HG02763 (cell line): ENCODE measurements at regions not wholly inside any gene's neighbourhood (a gene's known extent, or its start where the extent isn't known, plus 50 kb on each side); places are given as distances from the start of the nearest gene placed in this dataset.

Experiments
- ATAC-seq: cut with Tn5 transposase; IDR thresholded peaks from one replicate; pipeline ENCODE4 v1.9.1; 2021; ENCODE audit warnings: mild to moderate bottlenecking, moderate library complexity; ENCODE audit not compliant: unreplicated experiment

DNA sequence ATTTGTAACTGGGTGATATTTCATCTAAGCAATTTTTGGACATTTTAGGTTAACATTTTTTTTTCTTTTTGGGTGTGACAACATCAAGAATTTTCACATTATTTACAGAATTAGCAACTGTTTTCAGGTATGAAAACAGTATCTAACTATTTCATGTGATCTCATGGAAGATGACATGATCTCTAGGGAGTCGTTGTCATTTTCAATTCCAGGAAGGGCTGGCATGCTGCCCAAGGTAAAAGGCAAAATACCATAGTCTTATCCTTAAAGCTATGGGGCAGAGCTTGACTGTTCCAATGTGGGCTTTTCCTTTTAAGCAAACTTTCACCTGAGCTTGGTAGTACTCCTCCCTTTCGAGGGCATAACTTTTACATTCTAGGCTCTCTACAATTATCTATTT is 443.7 kb downstream of the DSEL start:
- no peak for ATAC-seq

DNA sequence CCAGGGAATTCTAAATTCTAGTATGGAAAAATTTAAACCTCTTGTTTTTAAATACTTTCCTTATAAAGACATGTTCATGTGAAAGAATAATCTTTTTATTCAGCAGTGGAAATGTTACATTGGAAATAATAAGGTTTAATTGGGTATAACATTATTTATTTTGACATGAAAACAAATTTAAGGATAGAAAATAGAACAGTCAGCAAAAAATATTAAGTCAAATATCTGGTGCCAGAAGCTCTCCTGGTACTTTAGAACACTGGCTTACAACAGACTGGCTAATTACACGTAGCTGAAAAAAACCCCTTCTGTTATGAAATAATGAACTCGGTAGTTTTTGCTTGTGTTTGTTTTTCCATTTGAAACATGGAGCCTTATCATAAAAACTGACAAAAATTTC is 447.9 kb downstream of the DSEL start:
- no peak for ATAC-seq

DNA sequence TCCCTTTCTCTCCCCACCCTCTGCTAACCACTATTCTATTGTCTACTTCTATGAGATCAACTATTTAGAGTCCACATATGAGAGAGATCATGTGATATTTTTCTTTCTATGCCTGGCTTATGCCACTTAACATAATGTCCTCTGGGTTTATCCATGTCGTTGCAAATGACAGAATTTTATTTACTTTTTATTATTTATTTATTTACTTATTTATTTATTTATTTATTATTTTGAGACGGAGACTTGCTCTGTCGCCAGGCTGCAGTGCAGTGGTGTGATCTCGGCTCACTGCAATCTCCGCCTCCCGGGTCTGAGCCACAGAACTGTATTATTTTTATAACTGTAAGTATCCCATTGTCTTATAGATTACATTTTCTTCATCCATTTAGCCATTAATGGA is 443.4 kb upstream of the CDH19 start:
- no peak for ATAC-seq

DNA sequence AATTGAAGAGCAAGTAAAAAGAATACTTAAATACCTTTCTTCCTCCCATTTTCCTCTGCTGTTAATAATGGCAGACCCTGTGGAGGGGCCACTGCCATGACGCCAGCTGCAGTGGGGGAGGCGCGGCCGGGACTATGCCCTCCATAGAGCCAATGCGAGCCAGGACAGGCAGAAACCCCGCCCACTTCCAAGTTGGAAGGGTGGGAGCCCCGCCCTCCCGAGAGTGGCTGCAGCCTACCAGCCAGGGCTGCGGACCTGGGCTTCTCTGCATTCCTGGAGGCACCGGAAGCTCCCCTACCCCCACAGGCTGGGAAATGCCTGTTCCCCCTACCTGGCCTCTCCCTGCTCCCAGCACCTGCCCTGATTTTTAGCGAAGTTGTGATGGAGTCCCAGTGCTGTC is 439.4 kb upstream of the CDH19 start:
- ATAC-seq, result no peak

DNA sequence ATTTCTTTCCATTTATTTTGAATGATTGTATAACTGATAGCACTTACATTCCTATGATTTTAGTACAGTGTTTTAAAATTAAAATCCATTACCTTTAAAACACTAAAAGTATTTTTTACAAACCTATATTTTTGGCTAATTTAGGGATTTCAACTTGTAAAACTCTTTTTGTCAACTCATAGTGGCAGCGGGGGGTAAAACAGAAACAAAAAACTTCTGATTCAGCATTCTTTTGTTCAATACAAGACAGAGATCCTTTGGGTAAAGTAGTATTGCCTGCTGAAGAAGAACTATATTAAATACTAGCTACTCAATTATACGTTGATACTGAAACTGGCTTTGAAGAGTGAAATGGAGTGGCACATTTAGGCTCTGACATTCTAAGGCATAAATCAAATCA is 437.4 kb upstream of the CDH19 start:
- ATAC-seq, result no peak

DNA sequence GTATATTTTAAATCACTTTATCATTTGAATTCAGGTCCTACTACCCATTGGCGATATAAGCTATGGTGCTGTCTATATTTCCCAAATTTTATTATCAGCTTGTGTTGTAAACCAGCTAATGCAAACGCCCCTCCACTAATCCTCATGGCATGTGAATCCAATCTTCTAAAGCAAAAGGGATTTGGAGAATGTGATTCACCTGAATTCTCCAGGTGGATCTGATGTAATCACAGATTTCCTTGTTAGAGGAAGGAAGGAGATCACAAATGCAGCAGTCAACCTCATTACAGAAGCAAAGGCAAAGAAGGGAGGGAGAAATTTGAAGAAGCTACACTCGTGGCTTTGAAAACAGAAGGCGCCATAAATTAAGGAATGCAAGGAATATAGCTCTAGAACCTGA is 431.1 kb upstream of the CDH19 start:
- no peak for ATAC-seq

DNA sequence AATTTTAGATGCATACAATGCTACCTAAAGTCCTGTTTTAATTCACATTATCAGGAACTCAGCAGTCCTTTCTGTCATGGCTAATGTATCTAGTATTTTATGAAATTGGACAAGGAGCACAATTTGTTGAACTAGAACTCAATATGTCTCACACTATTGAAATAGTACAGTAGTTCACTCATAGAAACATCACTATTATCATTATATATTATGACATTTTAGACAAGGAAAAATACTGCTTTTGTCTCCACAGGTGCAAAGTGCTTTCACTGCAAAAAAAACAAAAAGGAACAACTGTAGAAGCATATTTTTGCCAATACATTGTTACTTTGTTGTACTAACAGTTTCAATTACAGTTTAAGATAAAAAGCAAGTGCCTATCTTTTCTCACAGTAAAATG is 419.2 kb upstream of the CDH19 start:
- no peak for ATAC-seq

DNA sequence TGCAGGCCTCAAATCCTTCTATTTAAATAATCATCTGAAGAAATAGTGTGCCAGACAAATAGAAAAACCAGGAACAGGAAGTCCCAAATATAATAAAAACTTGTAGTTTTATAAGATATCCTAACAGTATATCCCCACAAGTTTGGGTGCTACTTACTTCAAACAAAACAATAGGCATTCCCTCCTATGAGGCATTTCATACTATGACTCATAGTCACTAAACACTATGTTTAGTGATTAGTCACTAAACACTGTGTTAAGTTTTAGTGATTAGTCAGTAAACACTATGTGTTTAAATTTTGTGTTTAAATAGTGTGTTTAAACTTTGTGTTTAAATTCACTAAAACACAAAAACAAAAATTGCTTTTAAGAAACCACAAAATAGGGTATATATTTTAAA is 407.0 kb upstream of the CDH19 start:
- no peak for ATAC-seq

DNA sequence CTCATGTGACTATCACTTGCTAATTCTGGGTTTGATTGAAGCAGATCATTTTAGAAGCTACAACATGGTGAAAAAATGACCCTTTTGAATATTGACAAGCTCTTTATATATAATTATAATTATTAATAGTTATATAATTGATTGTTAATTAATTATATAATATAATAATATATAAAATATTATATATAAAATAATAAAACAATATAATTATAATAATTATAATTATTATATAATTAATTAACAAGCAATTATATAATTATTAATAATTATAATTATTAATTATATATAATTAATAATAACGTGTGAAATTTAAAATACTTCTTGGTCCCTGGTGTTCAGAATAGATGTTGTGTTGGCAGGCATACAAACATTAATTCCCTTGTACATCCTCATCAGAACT is 404.1 kb upstream of the CDH19 start:
- ATAC-seq, result no peak

DNA sequence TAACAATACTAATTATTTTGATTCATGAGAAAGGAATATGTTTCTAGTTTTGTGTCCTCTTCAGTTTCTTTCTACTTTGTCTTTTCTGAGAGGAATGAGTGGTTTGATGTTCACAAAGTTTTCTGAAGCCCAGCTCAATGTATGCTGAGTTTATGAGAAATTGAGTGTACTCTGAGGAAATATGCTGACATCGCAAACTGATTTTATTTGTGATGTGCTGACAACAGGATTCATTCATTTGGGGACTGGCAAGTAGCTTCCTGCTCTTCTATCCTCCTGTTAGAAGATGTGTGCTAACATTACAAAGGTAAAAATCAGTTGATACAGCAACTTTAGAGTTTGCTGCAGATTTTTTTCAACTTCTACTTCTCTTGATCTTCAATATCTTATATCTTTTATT is 403.2 kb upstream of the CDH19 start:
- ATAC-seq, result no peak

DNA sequence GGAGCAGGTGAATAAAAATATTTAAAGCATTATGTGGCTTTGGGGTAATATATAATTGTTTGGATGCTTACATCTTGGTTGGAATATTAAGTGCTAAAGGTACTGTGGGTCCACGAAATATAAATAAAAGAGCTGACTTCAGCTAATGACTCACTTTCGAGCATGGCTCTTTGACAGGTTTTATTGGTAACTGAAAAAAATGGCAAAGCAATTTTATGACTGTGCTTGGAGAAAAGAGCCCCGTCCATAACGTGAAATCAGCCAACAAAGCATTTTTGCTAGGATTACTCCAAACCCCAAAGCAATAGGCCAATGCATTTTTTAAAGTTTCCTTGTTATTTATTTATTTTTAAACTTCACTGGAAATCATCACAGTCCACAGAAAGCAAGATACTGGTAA is 397.2 kb upstream of the CDH19 start:
- no peak for ATAC-seq

DNA sequence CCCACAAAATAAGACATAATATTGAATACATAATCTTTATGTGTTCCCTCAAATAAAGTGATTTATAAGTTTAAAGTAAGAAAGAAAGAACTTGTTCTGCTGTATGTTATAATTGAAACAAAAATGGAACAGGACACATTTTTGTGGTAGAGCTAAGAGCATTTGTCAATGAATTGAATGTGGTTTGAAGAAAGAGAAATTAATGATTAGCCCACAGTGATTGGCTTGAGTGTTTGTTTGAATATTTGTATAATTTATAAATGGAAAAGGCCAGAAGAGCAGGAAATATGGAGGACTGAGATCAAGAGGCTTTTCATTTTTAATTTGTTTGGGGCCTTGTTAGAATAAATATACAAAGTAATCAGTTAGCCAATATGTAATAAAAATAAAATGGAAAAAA is 395.1 kb upstream of the CDH19 start:
- ATAC-seq, result no peak

DNA sequence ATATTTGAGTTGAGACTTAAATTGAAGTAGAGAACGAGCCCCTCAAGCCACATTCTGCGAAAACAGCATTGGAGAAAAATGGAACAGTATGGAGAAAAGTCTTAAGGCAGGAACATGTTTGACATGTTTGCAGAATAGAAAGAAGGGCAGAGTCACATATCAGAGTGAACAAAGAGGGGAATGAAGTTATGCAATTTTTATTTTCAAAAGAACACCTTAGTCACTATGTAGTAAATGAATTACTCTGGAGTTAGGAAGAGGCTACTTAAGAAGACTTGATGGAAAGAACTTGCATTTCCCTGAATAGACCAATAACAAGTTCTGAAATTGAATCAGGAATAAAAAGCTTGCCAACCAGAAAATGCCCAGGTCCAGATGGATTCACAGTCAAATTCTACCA is 391.4 kb upstream of the CDH19 start:
- no peak for ATAC-seq

DNA sequence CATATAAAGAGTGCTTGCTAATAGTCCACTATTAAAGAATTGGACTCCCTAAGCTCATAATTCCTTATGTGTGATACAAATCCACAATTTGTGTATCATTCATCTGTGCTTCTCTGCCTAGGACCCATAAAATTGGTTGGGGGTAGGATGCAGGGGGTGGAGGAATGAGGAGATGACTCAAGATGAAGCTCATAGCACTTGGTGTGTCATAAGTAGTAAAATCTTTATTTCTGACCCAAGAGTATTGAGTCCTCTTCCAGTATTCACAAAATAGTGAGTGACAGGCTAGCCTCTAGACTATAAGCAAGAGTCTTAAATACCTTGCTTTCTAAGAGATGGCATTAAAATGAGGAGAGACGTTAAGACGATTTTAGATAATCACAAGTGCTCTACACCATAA is 390.9 kb upstream of the CDH19 start:
- ATAC-seq, result no peak

DNA sequence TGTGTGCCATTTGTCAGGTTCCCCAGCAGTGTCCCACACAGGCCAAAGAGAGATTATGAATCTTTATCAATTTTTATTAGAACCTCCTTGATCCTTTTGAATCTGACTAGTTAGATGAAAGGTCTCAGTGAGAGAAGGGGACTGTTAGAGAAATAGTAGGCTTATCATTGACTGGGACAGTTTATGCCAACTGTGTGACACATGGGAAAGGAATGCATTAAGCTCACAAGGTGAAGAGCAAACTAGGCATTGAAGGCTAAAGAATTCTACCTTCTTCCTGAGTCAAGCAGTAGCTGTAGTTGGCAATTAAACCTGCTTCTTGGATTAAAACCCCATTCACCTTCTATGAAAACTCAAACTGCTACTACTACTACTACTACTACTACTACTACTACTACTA is 389.6 kb upstream of the CDH19 start:
- ATAC-seq, result no peak

DNA sequence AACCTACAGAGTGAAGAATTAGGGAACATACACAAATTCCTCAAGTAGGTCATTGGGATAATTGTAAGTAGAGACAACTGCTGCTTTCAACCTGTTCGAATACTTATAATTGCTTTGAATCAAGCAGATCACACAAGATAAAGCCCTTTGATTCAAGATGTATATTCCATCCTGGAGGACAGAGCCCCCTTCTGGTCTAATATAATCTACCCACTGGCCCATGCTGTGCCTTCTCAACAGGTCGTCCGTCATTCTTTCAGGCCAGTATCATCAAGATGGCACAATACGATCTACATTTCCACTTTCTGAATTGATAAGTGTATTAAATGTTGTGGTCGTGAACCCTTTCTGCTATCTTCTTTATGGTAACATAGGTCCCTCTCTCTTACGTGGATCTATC is 387.0 kb upstream of the CDH19 start:
- ATAC-seq, result no peak

DNA sequence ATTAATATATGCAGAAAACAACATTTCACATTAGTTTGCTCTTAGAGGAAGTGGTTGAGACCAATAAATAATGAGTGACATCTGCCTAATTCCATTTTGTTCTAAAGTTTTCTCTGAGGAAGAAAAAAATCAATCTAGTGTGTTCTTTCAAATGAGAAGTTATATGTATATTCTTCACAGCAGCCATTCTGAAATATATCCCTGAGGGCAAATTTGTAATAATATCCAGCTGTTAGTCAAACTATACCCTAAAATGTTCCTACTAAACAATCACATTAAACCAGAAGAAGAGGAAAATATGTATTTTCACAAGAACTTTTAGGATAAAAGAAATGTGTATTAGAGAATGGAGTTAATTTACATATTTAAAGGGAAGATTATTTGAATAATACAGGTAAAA is 375.1 kb upstream of the CDH19 start:
- no peak for ATAC-seq

DNA sequence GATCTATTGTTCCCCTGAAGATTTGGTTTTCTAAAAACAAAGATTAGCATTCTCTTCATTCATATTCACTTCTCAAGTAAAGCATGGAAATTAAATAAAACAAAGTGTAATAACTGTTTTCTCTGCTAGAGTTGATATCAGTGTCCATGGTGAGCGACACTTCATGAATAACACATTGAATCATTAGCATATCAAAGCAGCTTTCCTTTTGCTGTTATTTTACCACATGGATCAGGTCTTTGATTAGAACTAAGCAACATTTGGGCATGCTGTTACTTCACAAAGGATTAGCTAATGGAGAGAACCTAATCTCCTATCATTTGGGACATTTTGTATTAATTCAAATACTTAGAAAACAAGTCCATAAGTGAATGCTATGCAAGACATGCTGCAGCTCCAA is 368.8 kb upstream of the CDH19 start:
- ATAC-seq, result no peak

DNA sequence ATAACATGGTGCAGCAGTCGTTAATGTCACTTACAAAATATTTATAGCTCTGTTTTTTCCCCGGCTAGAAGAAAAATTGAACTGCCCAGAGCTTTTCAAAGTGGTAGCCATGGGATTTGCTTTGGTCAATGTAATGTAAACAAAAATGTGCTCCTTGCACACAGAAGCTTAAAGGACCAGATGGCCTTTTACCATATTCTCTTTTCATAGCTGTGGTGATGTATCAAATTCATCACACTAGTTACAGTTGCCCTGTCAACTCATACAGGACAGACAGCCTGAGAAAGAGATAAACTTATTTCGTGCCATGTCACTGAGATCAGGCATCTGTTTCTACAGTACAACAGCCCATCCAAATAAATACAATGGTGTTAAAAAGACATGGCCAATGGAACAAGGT is 368.1 kb upstream of the CDH19 start:
- no peak for ATAC-seq

DNA sequence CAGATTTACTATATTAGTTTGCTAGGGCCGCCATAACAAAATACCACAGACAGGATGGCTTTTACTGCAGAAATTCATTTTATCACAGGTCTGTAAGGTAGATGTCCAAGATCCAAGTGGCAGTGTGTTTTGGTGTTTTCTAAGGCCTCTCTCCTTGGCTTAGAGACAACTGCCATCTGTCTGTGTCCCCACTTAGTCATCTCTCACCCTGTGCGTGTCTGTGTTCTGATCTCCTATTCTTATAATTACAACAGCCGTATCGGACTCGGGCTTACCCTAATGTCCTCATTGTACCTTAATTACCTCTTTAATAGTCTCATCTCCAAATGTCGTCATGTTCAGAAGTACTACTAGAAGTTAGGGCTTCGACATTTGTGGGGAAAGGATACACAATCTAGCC is 362.3 kb upstream of the CDH19 start:
- ATAC-seq, result no peak

DNA sequence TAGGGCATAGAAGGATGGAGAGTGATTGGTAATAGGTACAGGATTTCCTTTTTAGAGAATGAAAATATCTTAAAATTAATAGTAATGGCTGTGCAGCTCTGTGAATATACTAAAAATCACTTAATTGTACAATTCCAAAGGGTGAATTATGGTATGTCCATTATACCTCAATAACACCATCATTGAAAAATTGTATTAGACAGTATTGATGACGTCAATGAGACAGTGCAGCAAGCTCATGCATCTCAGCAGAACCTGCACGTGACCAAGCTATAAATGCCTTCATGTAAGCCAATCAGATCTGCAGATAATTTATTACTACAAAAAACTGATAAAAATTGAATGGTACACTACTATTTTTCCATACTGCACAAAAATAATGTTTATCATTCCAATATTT is 354.4 kb upstream of the CDH19 start:
- ATAC-seq, result no peak

DNA sequence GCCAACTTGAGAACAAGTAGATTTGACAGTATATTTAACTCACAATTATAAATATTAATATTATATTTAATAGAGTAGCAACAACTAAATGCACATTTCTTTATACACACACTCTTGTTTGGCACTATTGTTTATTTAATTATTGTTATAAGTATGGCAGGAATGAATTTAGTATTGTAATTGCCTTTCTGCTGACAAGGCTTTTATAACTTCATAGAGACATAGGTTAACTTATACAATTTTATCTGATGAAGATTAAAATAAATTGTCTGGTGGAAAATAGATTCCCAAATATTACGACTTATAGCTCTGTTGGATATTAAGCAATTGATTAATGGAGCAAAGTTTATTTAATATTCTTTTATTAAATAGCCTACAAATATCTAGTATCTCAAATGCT is 347.9 kb upstream of the CDH19 start:
- ATAC-seq, result no peak

DNA sequence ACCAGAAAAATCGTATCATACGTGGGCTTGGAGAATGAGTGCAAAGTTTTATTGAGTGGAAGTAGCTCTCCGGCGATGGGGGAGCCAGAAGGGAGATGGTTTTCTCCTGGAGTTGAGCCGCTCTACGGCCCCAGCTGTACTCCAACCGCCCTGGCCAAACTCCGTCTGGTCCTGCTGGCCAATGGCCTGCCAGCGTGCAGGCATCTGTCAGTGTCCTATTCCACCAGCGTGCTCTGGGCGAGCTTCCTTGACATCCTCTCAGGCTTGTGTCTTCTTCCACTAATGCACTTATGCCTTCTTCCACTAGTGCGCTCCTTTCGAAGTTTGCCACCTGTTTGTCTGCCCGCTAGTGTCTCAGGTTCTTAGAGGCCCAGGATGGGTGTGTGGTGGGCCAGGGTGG is 345.5 kb upstream of the CDH19 start:
- no peak for ATAC-seq

DNA sequence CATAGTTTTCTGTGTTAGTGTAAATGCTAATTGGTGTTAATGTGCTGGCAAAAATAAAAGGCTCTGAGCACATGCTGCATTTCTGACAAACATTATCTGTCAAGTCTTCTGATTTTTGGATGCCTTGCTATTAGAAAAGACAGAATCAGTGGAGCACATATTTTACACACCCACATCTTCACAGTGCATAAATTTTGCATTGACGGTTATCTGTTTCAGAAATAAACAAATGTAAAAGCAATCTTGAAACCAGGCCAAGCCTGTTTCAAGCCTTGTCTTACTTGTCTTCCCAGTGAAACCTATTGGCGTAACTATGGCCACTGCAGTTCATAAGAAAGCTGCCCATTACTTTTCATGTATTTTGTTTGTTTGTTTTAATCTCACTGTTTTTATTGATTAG is 333.7 kb upstream of the CDH19 start:
- no peak for ATAC-seq
